ENCODE measurements at regions not wholly inside any gene's neighbourhood (a gene's known extent, or its start where the extent isn't known, plus 50 kb on each side); places are given as distances from the start of the nearest gene placed in this dataset.
"Not testable (repeated sequence)": the region's sequence is repeated elsewhere in the genome, so short reads cannot be mapped to it uniquely, and the experiment has no call there.

DNA sequence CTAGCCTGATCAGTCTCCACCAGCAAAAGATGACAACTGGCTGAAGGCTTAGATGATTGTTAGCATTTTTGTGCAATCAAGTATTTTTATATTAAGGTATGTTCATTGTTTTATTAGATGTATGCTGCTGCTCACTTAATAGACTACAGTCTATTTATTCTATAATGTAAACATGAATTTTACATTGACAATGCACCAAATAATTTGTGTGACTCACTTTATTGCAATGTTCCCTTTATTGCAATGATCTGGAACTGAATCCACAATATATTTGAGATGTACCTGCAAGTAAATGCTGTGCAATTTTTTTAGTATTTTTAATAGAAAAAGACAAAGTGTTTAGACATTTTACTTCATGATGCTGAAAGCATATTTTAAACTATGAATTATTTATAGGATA lies 896.5 kb downstream of the AMY1C start:
- H3K36me3 ChIP-seq: no peaks in the 10 kb centered on the region
- no peak for ATAC-seq (ENCODE audit: low FRiP score in 2 of 2)
- no peak overlapping the region for H3K4me3 ChIP-seq
- H3K27ac ChIP-seq: no peak overlapping the region
- TF ChIP-seq CTCF (IDR thresholded peaks at IDR 0.05) (no peak), POLR2A (IDR thresholded peaks at IDR 0.05) (no peak), EP300 (IDR thresholded peaks at IDR 0.05) (no peak), POLR2AphosphoS5 (IDR thresholded peaks at IDR 0.05) (no peak)
- DNase-seq: no peak
- H3K27me3 ChIP-seq: no peaks in the 10 kb centered on the region
- no peaks in the 10 kb centered on the region for H3K9me3 ChIP-seq
- H3K4me1 ChIP-seq: no peaks in the 10 kb centered on the region

DNA sequence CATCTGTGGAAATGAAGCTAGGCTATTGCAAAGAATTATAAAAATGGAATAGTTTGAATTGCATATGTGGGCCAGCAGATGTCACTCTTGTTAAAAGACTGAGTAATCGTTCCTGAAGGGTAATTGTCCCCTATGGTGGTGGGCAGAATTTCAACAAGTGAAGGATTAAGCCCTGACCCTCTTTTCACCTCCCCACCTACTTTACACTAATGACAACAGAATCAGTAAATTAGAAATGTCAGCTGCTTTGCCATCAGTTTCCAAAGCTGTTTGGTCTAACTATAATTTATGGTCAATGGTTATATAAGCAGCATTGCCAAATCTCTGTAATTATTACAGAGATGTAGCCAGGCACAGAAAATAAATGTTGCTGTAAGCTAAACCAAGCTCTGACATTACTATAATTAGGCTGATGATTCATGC lies 898.6 kb downstream of the AMY1C start:
- no peak overlapping the region for H3K4me3 ChIP-seq
- no peaks in the 10 kb centered on the region for H3K9me3 ChIP-seq
- TF ChIP-seq CTCF (IDR thresholded peaks at IDR 0.05) (peak in 1 of 6 experiments; percentile 17), POLR2AphosphoS5 (IDR thresholded peaks at IDR 0.05) (no peak)
- 0 to 5% methylated on average over 1 of the region's 1 CpG for WGBS, 2 donors
- no peak for ATAC-seq (ENCODE audit: low FRiP score in 2 of 2)
- H3K27ac ChIP-seq: no peak overlapping the region
- H3K36me3 ChIP-seq: no peaks in the 10 kb centered on the region
- H3K4me1 ChIP-seq: no peaks in the 10 kb centered on the region
- DNase-seq: no peak
- H3K27me3 ChIP-seq: no peaks in the 10 kb centered on the region

- not testable (repeated sequence) for H3K4me3 ChIP-seq; H3K4me1 ChIP-seq; H3K9me3 ChIP-seq; H3K27me3 ChIP-seq; ATAC-seq (ENCODE audit: low FRiP score in 2 of 2); H3K27ac ChIP-seq; H3K36me3 ChIP-seq
- peak in 1 of 2 donors; percentile 37 for DNase-seq
- WGBS, 2 donors: 88 to 94% methylated on average over 22 to 24 of the region's 24 CpGs
Measured at GRCh38 chr1:104664374-104664773, 914.7 kb downstream of the AMY1C start.

DNA sequence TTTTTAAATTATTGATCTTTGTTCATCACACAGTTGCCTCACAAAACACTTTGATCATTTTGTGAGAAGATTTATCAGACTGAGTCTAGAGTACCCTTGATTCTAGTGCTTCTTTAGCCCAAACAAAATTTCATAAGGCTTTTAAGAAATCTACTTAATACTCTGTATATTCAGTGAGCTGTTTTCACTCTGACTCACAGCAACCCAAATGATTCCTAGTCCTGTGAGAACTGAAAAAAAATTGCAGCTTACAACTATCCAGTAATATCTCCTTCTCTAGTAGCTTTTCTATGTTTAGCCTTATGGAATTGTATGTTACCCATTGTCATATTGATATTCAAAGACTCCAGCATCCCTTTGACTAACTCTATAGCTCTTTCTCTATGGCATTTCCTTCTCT lies 915.6 kb downstream of the AMY1C start:
- Histone ChIP-seq H3K4me1 (no peaks in the 10 kb centered on the region), H3K4me3 (no peak overlapping the region), H3K27ac (no peak overlapping the region), H3K9me3 (no peaks in the 10 kb centered on the region), H3K36me3 (no peaks in the 10 kb centered on the region), H3K27me3 (no peaks in the 10 kb centered on the region)
- ATAC-seq (ENCODE audit: low FRiP score in 2 of 2): no peak
- TF ChIP-seq POLR2AphosphoS5 (IDR thresholded peaks at IDR 0.05) (no peak), CTCF (IDR thresholded peaks at IDR 0.05) (no peak), EP300 (IDR thresholded peaks at IDR 0.05) (no peak), POLR2A (IDR thresholded peaks at IDR 0.05) (no peak)
- no peak for DNase-seq

- no peaks in the 10 kb centered on the region for H3K36me3 ChIP-seq
- H3K27me3 ChIP-seq: no peaks in the 10 kb centered on the region
- DNase-seq: no peak
- no peak overlapping the region for H3K4me3 ChIP-seq
- H3K4me1 ChIP-seq: no peaks in the 10 kb centered on the region
- 50 to 59% methylated on average over 12 of the region's 12 CpGs for WGBS, 2 donors
- ATAC-seq (ENCODE audit: low FRiP score in 2 of 2): no peak
- no peak for TF ChIP-seq POLR2A (IDR thresholded peaks at IDR 0.05)
- TF ChIP-seq CTCF (IDR thresholded peaks at IDR 0.05): no peak
- no peak for TF ChIP-seq POLR2AphosphoS5 (IDR thresholded peaks at IDR 0.05)
- no peak for TF ChIP-seq EP300 (IDR thresholded peaks at IDR 0.05)
- H3K9me3 ChIP-seq: no peaks in the 10 kb centered on the region
- no peak overlapping the region for H3K27ac ChIP-seq
Measured at GRCh38 chr1:104671684-104672353, 922.1 kb downstream of the AMY1C start.
